Naive thymus-derived CD4-positive, alpha-beta T cell (primary cell): ENCODE measurements at regions not wholly inside any gene's neighbourhood (a gene's known extent, or its start where the extent isn't known, plus 50 kb on each side); places are given as distances from the start of the nearest gene placed in this dataset.
A peak's percentile ranks its signal among the peaks of the same experiment; 100 is the strongest.
"Not testable (repeated sequence)": the region's sequence is repeated elsewhere in the genome, so short reads cannot be mapped to it uniquely, and the experiment has no call there.

Experiments used
- ATAC-seq: fragments of 150-1000 bp; cut with Tn5 transposase; 2 replicates; pipeline ENCODE4 v1.10.0; 2021; ENCODE audit warnings: mild to moderate bottlenecking, moderate library complexity
- CTCF ChIA-PET: fragments of 350-600 bp; sonication (Branson Sonifier 250); formaldehyde crosslinking; loops from one replicate; lab custom pipeline; 2021; ENCODE audit warnings: antibody characterized with exemption; lab: Charles Lee
- POLR2A ChIA-PET: fragments of 350-600 bp; sonication (Branson Sonifier 250); formaldehyde crosslinking; loops from one replicate; lab custom pipeline; 2021; ENCODE audit warnings: antibody characterized with exemption, inconsistent platforms; lab: Charles Lee
- DNase-seq, 9 donors: peaks; one replicate each; pipeline versions ENCODE4 v3.0.0 to v3.0.0-alpha.2; 2020 to 2022; ENCODE audit warnings: mixed read lengths in 1 of 9
- H3K27ac ChIP-seq: one replicate; pipeline ENCODE4 v1.7.0; 2013; ENCODE audit warnings: mild to moderate bottlenecking, low read depth, low read length, moderate library complexity
- H3K27me3 ChIP-seq, 2 donors: one replicate each; pipeline ENCODE4 v1.7.0; 2013; ENCODE audit warnings: low read length in 2 of 2, mild to moderate bottlenecking in 2 of 2, moderate library complexity in 2 of 2; ENCODE audit not compliant: control insufficient read depth in 2 of 2, insufficient read depth in 2 of 2
- H3K36me3 ChIP-seq, 3 experiments: 1 replicate in 2 of 3; 2 replicates in 1 of 3; pipeline ENCODE4 v1.7.0; 2013; ENCODE audit warnings: low read length in 3 of 3, mild to moderate bottlenecking in 3 of 3, moderate library complexity in 1 of 3; ENCODE audit not compliant: insufficient read depth in 3 of 3, control insufficient read depth in 2 of 3
- H3K4me1 ChIP-seq, 2 donors: one replicate each; pipeline ENCODE4 v1.7.0; 2013; ENCODE audit warnings: low read length in 2 of 2, mild to moderate bottlenecking in 2 of 2, moderate library complexity in 1 of 2; ENCODE audit not compliant: control insufficient read depth in 2 of 2, insufficient read depth in 2 of 2
- H3K4me3 ChIP-seq: 2 replicates; pipeline ENCODE4 v1.7.0; 2013; ENCODE audit warnings: mild to moderate bottlenecking, low read length
- H3K9me3 ChIP-seq, 3 experiments: 1 replicate in 2 of 3; 2 replicates in 1 of 3; pipeline ENCODE4 v1.7.0; 2013; ENCODE audit warnings: low read length in 3 of 3; ENCODE audit not compliant: control insufficient read depth in 2 of 3
- H3K27ac Mint-ChIP-seq, 9 donors: one replicate each; pipeline ENCODE4 v1.8.0; 2020 to 2022; ENCODE audit warnings: mixed read lengths in 9 of 9, mild to moderate bottlenecking in 8 of 9, moderate library complexity in 5 of 9, inconsistent platforms in 2 of 9
- H3K27me3 Mint-ChIP-seq, 5 donors: one replicate each; pipeline ENCODE4 v1.8.0; 2021 to 2022; ENCODE audit warnings: mixed read lengths in 5 of 5, mild to moderate bottlenecking in 1 of 5
- H3K36me3 Mint-ChIP-seq, 5 donors: one replicate each; pipeline ENCODE4 v1.8.0; 2020 to 2022; ENCODE audit warnings: mixed read lengths in 5 of 5, mild to moderate bottlenecking in 3 of 5, inconsistent platforms in 1 of 5
- H3K4me1 Mint-ChIP-seq, 7 donors: one replicate each; pipeline ENCODE4 v1.8.0; 2020 to 2022; ENCODE audit warnings: mixed read lengths in 7 of 7, mild to moderate bottlenecking in 3 of 7, inconsistent platforms in 1 of 7
- H3K4me3 Mint-ChIP-seq, 10 donors: one replicate each; pipeline ENCODE4 v1.8.0; 2020 to 2022; ENCODE audit warnings: mild to moderate bottlenecking in 10 of 10, mixed read lengths in 10 of 10, moderate library complexity in 6 of 10, inconsistent platforms in 2 of 10
- H3K9me3 Mint-ChIP-seq, 11 donors: one replicate each; pipeline ENCODE4 v1.8.0; 2020 to 2022; ENCODE audit warnings: mixed read lengths in 11 of 11, mild to moderate bottlenecking in 4 of 11, inconsistent platforms in 1 of 11, moderate library complexity in 1 of 11
- intact Hi-C, 2 donors: fragments of 100-400 bp; cut with micrococcal nuclease; formaldehyde crosslinking; loops; one replicate each; pipeline ENCODE4 v1.15.1; 2023

GRCh38 chr1:58180537-58180936, 366.0 kb downstream of the OMA1 start:
- H3K4me1 ChIP-seq, result no peaks in the 10 kb centered on the region
- H3K4me3 ChIP-seq, result no peak overlapping the region
- intact Hi-C loops, result no loop called here
- no peak overlapping the region for H3K27ac Mint-ChIP-seq
- peaks cover 0 to 6% (median 2%) of the 10 kb centered on the region in 5 donors for H3K27me3 Mint-ChIP-seq
- H3K9me3 ChIP-seq, result no peaks in the 10 kb centered on the region
- no peaks in the 10 kb centered on the region for H3K36me3 ChIP-seq
- no peak overlapping the region for H3K4me3 Mint-ChIP-seq
- H3K36me3 Mint-ChIP-seq, result peaks cover 0 to 9% (median 0%) of the 10 kb centered on the region in 5 donors
- peaks cover 0 to 32% (median 16%) of the 10 kb centered on the region in 11 donors for H3K9me3 Mint-ChIP-seq
- no peaks in the 10 kb centered on the region for H3K4me1 Mint-ChIP-seq
- ATAC-seq, result no peak
- no peaks in the 10 kb centered on the region for H3K27me3 ChIP-seq
- CTCF ChIA-PET, result no interaction called here
- H3K27ac ChIP-seq, result no peak overlapping the region
- DNase-seq, result no peak
- POLR2A ChIA-PET, result no interaction called here

GRCh38 chr1:58169160-58169559, 377.4 kb downstream of the OMA1 start:
- intact Hi-C loops, H3K4me3 Mint-ChIP-seq: not testable (repeated sequence)

GRCh38 chr1:58167131-58167530, 379.4 kb downstream of the OMA1 start:
- H3K27me3 Mint-ChIP-seq, H3K36me3 Mint-ChIP-seq, CTCF ChIA-PET, H3K36me3 ChIP-seq, H3K27ac ChIP-seq, intact Hi-C loops, H3K27me3 ChIP-seq, H3K4me1 Mint-ChIP-seq, H3K27ac Mint-ChIP-seq, ATAC-seq, H3K4me3 ChIP-seq, H3K4me3 Mint-ChIP-seq, POLR2A ChIA-PET, DNase-seq, H3K9me3 Mint-ChIP-seq, H3K9me3 ChIP-seq, H3K4me1 ChIP-seq: not testable (repeated sequence)

More at GRCh38 chr1:58169160-58169559, 377.4 kb downstream of the OMA1 start:
- DNase-seq, H3K27me3 Mint-ChIP-seq, H3K4me1 ChIP-seq, H3K27ac Mint-ChIP-seq, H3K36me3 ChIP-seq, H3K4me3 ChIP-seq, POLR2A ChIA-PET, ATAC-seq, H3K27me3 ChIP-seq, H3K27ac ChIP-seq, H3K36me3 Mint-ChIP-seq, H3K9me3 ChIP-seq, H3K4me1 Mint-ChIP-seq, CTCF ChIA-PET: not testable (repeated sequence)
- peaks cover 1 to 14% (median 6%) of the 10 kb centered on the region in 11 donors for H3K9me3 Mint-ChIP-seq

DNA sequence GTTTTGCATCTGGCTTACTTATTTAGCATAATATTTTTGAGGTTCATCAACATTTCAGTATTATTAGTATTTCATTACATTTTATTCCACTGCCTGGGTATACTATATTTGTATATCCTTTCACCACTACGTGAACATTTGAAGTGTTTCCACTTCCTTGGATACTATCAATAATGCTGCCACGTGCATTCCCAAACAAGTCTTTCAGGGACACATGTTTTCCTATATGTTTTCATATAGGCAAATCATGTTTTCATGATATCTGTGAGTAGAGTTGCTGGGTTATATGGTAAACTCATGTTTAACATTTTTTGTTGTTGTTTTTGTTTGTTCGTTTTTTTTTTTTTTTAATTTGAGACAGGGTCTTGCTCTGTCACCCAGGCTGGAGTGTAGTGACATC, 380.1 kb downstream of the OMA1 start:
- CTCF ChIA-PET, result no interaction called here
- intact Hi-C loops, result no loop called here
- Mint-ChIP-seq H3K4me1 (peaks cover 0 to 2% (median 0%) of the 10 kb centered on the region in 7 donors), H3K4me3 (no peak overlapping the region), H3K27me3 (peaks cover 0 to 7% (median 0%) of the 10 kb centered on the region in 5 donors), H3K9me3 (peaks cover 0 to 8% (median 4%) of the 10 kb centered on the region in 11 donors), H3K27ac (no peak overlapping the region), H3K36me3 (peaks cover 0 to 10% (median 4%) of the 10 kb centered on the region in 5 donors)
- Histone ChIP-seq H3K4me3 (no peak overlapping the region), H3K36me3 (no peaks in the 10 kb centered on the region), H3K9me3 (no peaks in the 10 kb centered on the region), H3K4me1 (no peaks in the 10 kb centered on the region), H3K27ac (no peak overlapping the region), H3K27me3 (no peaks in the 10 kb centered on the region)
- ATAC-seq (no peak), DNase-seq (no peak)
- POLR2A ChIA-PET, result no interaction called here

GRCh38 chr1:58165073-58165472, 381.5 kb downstream of the OMA1 start:
- H3K27ac ChIP-seq, result no peak overlapping the region
- intact Hi-C loops, result no loop called here
- Mint-ChIP-seq H3K4me3 (no peak overlapping the region), H3K27me3 (peaks cover 0 to 7% (median 0%) of the 10 kb centered on the region in 5 donors), H3K27ac (no peak overlapping the region), H3K36me3 (peaks cover 0 to 10% (median 4%) of the 10 kb centered on the region in 5 donors), H3K9me3 (peaks cover 0 to 8% (median 4%) of the 10 kb centered on the region in 11 donors), H3K4me1 (peaks cover 0 to 2% (median 0%) of the 10 kb centered on the region in 7 donors)
- no peak for DNase-seq
- ChIA-PET POLR2A (no interaction called here), CTCF (no interaction called here)
- no peak for ATAC-seq
- H3K4me1 ChIP-seq, result no peaks in the 10 kb centered on the region
- H3K9me3 ChIP-seq, result no peaks in the 10 kb centered on the region
- H3K4me3 ChIP-seq, result no peak overlapping the region
- H3K27me3 ChIP-seq, result no peaks in the 10 kb centered on the region
- no peaks in the 10 kb centered on the region for H3K36me3 ChIP-seq

GRCh38 chr1:58162952-58163550, 383.5 kb downstream of the OMA1 start:
- Histone ChIP-seq H3K4me1 (no peaks in the 10 kb centered on the region), H3K36me3 (no peaks in the 10 kb centered on the region), H3K27ac (no peak overlapping the region), H3K9me3 (no peaks in the 10 kb centered on the region), H3K4me3 (no peak overlapping the region), H3K27me3 (no peaks in the 10 kb centered on the region)
- H3K4me1 Mint-ChIP-seq, result peaks cover 0 to 2% (median 0%) of the 10 kb centered on the region in 7 donors
- H3K36me3 Mint-ChIP-seq, result peaks cover 0 to 4% (median 0%) of the 10 kb centered on the region in 5 donors
- ChIA-PET POLR2A (no interaction called here), CTCF (no interaction called here)
- H3K4me3 Mint-ChIP-seq, result no peak overlapping the region
- peaks cover 0 to under 1% (median 0%) of the 10 kb centered on the region in 11 donors for H3K9me3 Mint-ChIP-seq
- peak in 1 of 9 donors; percentile 4 for DNase-seq
- no peak for ATAC-seq
- peaks cover 0 to 3% (median 0%) of the 10 kb centered on the region in 5 donors for H3K27me3 Mint-ChIP-seq
- no peak overlapping the region for H3K27ac Mint-ChIP-seq
- intact Hi-C loops, result no loop called here

DNA sequence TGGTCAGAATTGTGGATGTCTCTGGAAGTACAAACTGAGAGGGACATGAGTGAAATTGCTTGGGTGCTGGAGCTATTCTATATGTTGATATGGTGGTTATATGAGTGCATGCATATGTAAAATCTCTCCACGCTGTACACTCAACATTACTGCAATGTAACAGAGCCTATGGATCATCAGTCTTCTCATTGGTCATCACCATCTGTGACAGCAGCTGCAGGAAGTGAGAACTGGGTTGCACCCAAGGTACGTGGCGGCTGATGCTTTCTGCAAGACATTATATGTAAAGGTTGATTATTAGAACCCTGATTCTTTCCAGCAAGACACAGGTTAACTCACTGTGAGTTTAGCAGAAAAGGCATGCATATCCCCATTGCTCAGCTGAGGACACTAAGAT, 387.1 kb downstream of the OMA1 start:
- ATAC-seq (no peak), DNase-seq (no peak)
- Histone ChIP-seq H3K36me3 (no peaks in the 10 kb centered on the region), H3K27me3 (no peaks in the 10 kb centered on the region), H3K4me3 (no peak overlapping the region), H3K9me3 (no peaks in the 10 kb centered on the region), H3K4me1 (no peaks in the 10 kb centered on the region), H3K27ac (no peak overlapping the region)
- Mint-ChIP-seq H3K27me3 (peaks cover 0 to 5% (median 0%) of the 10 kb centered on the region in 5 donors), H3K27ac (no peak overlapping the region), H3K4me1 (peaks cover 0 to 2% (median 0%) of the 10 kb centered on the region in 7 donors), H3K9me3 (peaks cover 0 to 1% (median 0%) of the 10 kb centered on the region in 11 donors), H3K4me3 (no peak overlapping the region), H3K36me3 (no peaks in the 10 kb centered on the region)
- intact Hi-C loops, result no loop called here
- ChIA-PET POLR2A (no interaction called here), CTCF (no interaction called here)
